A673 (cell line): ENCODE measurements at regions not wholly inside any gene's neighbourhood (a gene's known extent, or its start where the extent isn't known, plus 50 kb on each side); places are given as distances from the start of the nearest gene placed in this dataset.

Experiments used
- EZH2 ChIP-seq: fragments of 200-600 bp; sonication (generic); IDR thresholded peaks from 2 replicates; pipeline ENCODE4 v1.6.1; 2017; ENCODE audit warnings: borderline replicate concordance, low read depth, mild to moderate bottlenecking, mixed read lengths, antibody characterized with exemption, low read length; ENCODE audit not compliant: poor library complexity, severe bottlenecking
- TF ChIP-seq, protein P1 (sequence below): fragments of 300-800, 200-600 bp; sonication (generic); conservative IDR thresholded peaks from 2 replicates; pipeline ENCODE4 v1.5.1; 2017; ENCODE audit warnings: low read depth, mild to moderate bottlenecking, antibody characterized with exemption, low read length, moderate library complexity, mixed read lengths

DNA sequence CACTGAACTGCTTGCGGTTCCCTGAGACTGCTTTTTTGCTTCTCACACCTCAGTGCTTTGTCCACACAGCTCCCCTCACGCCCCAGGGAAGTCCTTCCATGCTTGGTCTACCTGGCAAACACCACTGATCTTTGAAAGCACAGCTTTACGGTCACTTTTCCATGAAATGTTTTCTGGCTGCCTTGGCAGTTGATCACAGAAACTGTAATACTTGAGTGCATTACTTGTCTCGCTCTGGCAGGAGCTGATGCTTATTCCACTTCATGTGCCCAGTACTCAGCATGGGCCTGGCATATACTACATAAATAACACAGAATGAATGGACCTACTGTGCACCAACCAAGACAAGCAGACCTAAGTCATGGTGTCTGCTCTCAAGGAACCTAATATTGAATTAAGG lies 121.1 kb downstream of the MEX3B start:
- TF ChIP-seq, protein P1, sequence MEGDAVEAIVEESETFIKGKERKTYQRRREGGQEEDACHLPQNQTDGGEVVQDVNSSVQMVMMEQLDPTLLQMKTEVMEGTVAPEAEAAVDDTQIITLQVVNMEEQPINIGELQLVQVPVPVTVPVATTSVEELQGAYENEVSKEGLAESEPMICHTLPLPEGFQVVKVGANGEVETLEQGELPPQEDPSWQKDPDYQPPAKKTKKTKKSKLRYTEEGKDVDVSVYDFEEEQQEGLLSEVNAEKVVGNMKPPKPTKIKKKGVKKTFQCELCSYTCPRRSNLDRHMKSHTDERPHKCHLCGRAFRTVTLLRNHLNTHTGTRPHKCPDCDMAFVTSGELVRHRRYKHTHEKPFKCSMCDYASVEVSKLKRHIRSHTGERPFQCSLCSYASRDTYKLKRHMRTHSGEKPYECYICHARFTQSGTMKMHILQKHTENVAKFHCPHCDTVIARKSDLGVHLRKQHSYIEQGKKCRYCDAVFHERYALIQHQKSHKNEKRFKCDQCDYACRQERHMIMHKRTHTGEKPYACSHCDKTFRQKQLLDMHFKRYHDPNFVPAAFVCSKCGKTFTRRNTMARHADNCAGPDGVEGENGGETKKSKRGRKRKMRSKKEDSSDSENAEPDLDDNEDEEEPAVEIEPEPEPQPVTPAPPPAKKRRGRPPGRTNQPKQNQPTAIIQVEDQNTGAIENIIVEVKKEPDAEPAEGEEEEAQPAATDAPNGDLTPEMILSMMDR, result no peak
- no peak for TF ChIP-seq EZH2
